ENCODE measurements at regions not wholly inside any gene's neighbourhood (a gene's known extent, or its start where the extent isn't known, plus 50 kb on each side); places are given as distances from the start of the nearest gene placed in this dataset.
"Not testable (repeated sequence)": the region's sequence is repeated elsewhere in the genome, so short reads cannot be mapped to it uniquely, and the experiment has no call there.

GRCh38 chr7:53340220-53340619, 304.8 kb downstream of the POM121L12 start:
- Histone ChIP-seq H3K4me1 (ENCODE audit: control insufficient read depth, insufficient read depth, low read length, poor library complexity, severe bottlenecking) (no peaks in the 10 kb centered on the region), H3K27ac (ENCODE audit: insufficient read depth, low read length, poor library complexity, severe bottlenecking) (no peak overlapping the region), H3K4me3 (ENCODE audit: low read depth, low read length) (no peak overlapping the region), H3K36me3 (ENCODE audit: control insufficient read depth, insufficient read depth, low read length) (no peaks in the 10 kb centered on the region), H3K9me3 (ENCODE audit: control insufficient read depth in 2 of 2, low read length in 2 of 2) (peaks cover 5 to 6% of the 10 kb centered on the region in 2 experiments), H3K27me3 (ENCODE audit: control insufficient read depth, insufficient read depth, low read length) (no peaks in the 10 kb centered on the region)
- Mint-ChIP-seq H3K9me3 (peaks cover 0 to 38% (median 7%) of the 10 kb centered on the region in 7 donors), H3K27ac (no peak overlapping the region), H3K27me3 (no peaks in the 10 kb centered on the region), H3K4me1 (no peaks in the 10 kb centered on the region), H3K36me3 (no peaks in the 10 kb centered on the region), H3K4me3 (no peak overlapping the region)
- ATAC-seq (ENCODE audit: low read depth in 2 of 2) (no peak), DNase-seq (no peak)

GRCh38 chr7:53350241-53350640, 314.8 kb downstream of the POM121L12 start:
- Mint-ChIP-seq H3K4me3 (no peak overlapping the region), H3K4me1 (no peaks in the 10 kb centered on the region), H3K9me3 (peaks cover 0 to 32% (median 2%) of the 10 kb centered on the region in 7 donors), H3K27me3 (no peaks in the 10 kb centered on the region), H3K36me3 (no peaks in the 10 kb centered on the region), H3K27ac (no peak overlapping the region)
- no peak overlapping the region for H3K27ac ChIP-seq (ENCODE audit: insufficient read depth, low read length, poor library complexity, severe bottlenecking)
- H3K27me3 ChIP-seq (ENCODE audit: control insufficient read depth, insufficient read depth, low read length) = no peaks in the 10 kb centered on the region
- H3K4me3 ChIP-seq (ENCODE audit: low read depth, low read length) = no peak overlapping the region
- H3K36me3 ChIP-seq (ENCODE audit: control insufficient read depth, insufficient read depth, low read length) = no peaks in the 10 kb centered on the region
- no peaks in the 10 kb centered on the region for H3K4me1 ChIP-seq (ENCODE audit: control insufficient read depth, insufficient read depth, low read length, poor library complexity, severe bottlenecking)
- H3K9me3 ChIP-seq (ENCODE audit: control insufficient read depth in 2 of 2, low read length in 2 of 2) = peaks cover 3 to 4% of the 10 kb centered on the region in 2 experiments
- DNase-seq = no peak
- ATAC-seq (ENCODE audit: low read depth in 2 of 2) = no peak

- Mint-ChIP-seq H3K4me3 (no peak overlapping the region), H3K27me3 (no peaks in the 10 kb centered on the region), H3K36me3 (no peaks in the 10 kb centered on the region), H3K9me3 (peaks cover 0 to 35% (median 7%) of the 10 kb centered on the region in 7 donors), H3K4me1 (no peaks in the 10 kb centered on the region), H3K27ac (no peak overlapping the region)
- H3K27ac ChIP-seq (ENCODE audit: insufficient read depth, low read length, poor library complexity, severe bottlenecking) = no peak overlapping the region
- no peak for ATAC-seq (ENCODE audit: low read depth in 2 of 2)
- H3K4me1 ChIP-seq (ENCODE audit: control insufficient read depth, insufficient read depth, low read length, poor library complexity, severe bottlenecking) = no peaks in the 10 kb centered on the region
- H3K4me3 ChIP-seq (ENCODE audit: low read depth, low read length) = no peak overlapping the region
- no peaks in the 10 kb centered on the region for H3K27me3 ChIP-seq (ENCODE audit: control insufficient read depth, insufficient read depth, low read length)
- peaks cover 3 to 4% of the 10 kb centered on the region in 2 experiments for H3K9me3 ChIP-seq (ENCODE audit: control insufficient read depth in 2 of 2, low read length in 2 of 2)
- no peaks in the 10 kb centered on the region for H3K36me3 ChIP-seq (ENCODE audit: control insufficient read depth, insufficient read depth, low read length)
- DNase-seq = no peak
Measured at GRCh38 chr7:53351681-53352080, 316.2 kb downstream of the POM121L12 start.

GRCh38 chr7:53358269-53358668, 322.8 kb downstream of the POM121L12 start:
- no peak overlapping the region for H3K4me3 Mint-ChIP-seq
- H3K4me1 Mint-ChIP-seq = no peaks in the 10 kb centered on the region
- H3K27me3 ChIP-seq (ENCODE audit: control insufficient read depth, insufficient read depth, low read length) = no peaks in the 10 kb centered on the region
- no peak overlapping the region for H3K27ac Mint-ChIP-seq
- no peak for DNase-seq
- peaks cover 4 to 19% of the 10 kb centered on the region in 2 experiments for H3K9me3 ChIP-seq (ENCODE audit: control insufficient read depth in 2 of 2, low read length in 2 of 2)
- H3K9me3 Mint-ChIP-seq = peaks cover 0 to 40% (median 12%) of the 10 kb centered on the region in 7 donors
- H3K27ac ChIP-seq (ENCODE audit: insufficient read depth, low read length, poor library complexity, severe bottlenecking) = no peak overlapping the region
- ATAC-seq (ENCODE audit: low read depth in 2 of 2) = no peak
- no peaks in the 10 kb centered on the region for H3K36me3 ChIP-seq (ENCODE audit: control insufficient read depth, insufficient read depth, low read length)
- no peaks in the 10 kb centered on the region for H3K36me3 Mint-ChIP-seq
- H3K27me3 Mint-ChIP-seq = no peaks in the 10 kb centered on the region
- H3K4me3 ChIP-seq (ENCODE audit: low read depth, low read length) = no peak overlapping the region
- H3K4me1 ChIP-seq (ENCODE audit: control insufficient read depth, insufficient read depth, low read length, poor library complexity, severe bottlenecking) = no peaks in the 10 kb centered on the region

GRCh38 chr7:53383131-53383530, 347.7 kb downstream of the POM121L12 start:
- Mint-ChIP-seq H3K9me3 (peaks cover 0 to 40% (median 8%) of the 10 kb centered on the region in 7 donors), H3K36me3 (no peaks in the 10 kb centered on the region), H3K27ac (no peak overlapping the region), H3K4me1 (no peaks in the 10 kb centered on the region), H3K4me3 (no peak overlapping the region), H3K27me3 (no peaks in the 10 kb centered on the region)
- ATAC-seq (ENCODE audit: low read depth in 2 of 2) = no peak
- Histone ChIP-seq H3K4me3 (ENCODE audit: low read depth, low read length) (no peak overlapping the region), H3K36me3 (ENCODE audit: control insufficient read depth, insufficient read depth, low read length) (no peaks in the 10 kb centered on the region), H3K27ac (ENCODE audit: insufficient read depth, low read length, poor library complexity, severe bottlenecking) (no peak overlapping the region), H3K27me3 (ENCODE audit: control insufficient read depth, insufficient read depth, low read length) (no peaks in the 10 kb centered on the region), H3K9me3 (ENCODE audit: control insufficient read depth in 2 of 2, low read length in 2 of 2) (peaks cover 5 to 26% of the 10 kb centered on the region in 2 experiments), H3K4me1 (ENCODE audit: control insufficient read depth, insufficient read depth, low read length, poor library complexity, severe bottlenecking) (no peaks in the 10 kb centered on the region)
- no peak for DNase-seq

- H3K27ac ChIP-seq (ENCODE audit: insufficient read depth, low read length, poor library complexity, severe bottlenecking); H3K27ac Mint-ChIP-seq; H3K27me3 ChIP-seq (ENCODE audit: control insufficient read depth, insufficient read depth, low read length); DNase-seq; H3K36me3 ChIP-seq (ENCODE audit: control insufficient read depth, insufficient read depth, low read length); H3K27me3 Mint-ChIP-seq; H3K4me3 Mint-ChIP-seq; ATAC-seq (ENCODE audit: low read depth in 2 of 2); H3K4me1 ChIP-seq (ENCODE audit: control insufficient read depth, insufficient read depth, low read length, poor library complexity, severe bottlenecking); H3K36me3 Mint-ChIP-seq; H3K4me1 Mint-ChIP-seq; H3K4me3 ChIP-seq (ENCODE audit: low read depth, low read length): not testable (repeated sequence)
- peaks cover 1 to 34% (median 14%) of the 10 kb centered on the region in 7 donors for H3K9me3 Mint-ChIP-seq
- H3K9me3 ChIP-seq (ENCODE audit: control insufficient read depth in 2 of 2, low read length in 2 of 2) = peaks cover 0 to 16% of the 10 kb centered on the region in 2 experiments
Measured at GRCh38 chr7:53385239-53385638, 349.8 kb downstream of the POM121L12 start.

- no peak overlapping the region for H3K4me3 Mint-ChIP-seq
- Histone ChIP-seq H3K36me3 (ENCODE audit: control insufficient read depth, insufficient read depth, low read length) (no peaks in the 10 kb centered on the region), H3K27me3 (ENCODE audit: control insufficient read depth, insufficient read depth, low read length) (no peaks in the 10 kb centered on the region), H3K4me3 (ENCODE audit: low read depth, low read length) (no peak overlapping the region), H3K27ac (ENCODE audit: insufficient read depth, low read length, poor library complexity, severe bottlenecking) (no peak overlapping the region), H3K4me1 (ENCODE audit: control insufficient read depth, insufficient read depth, low read length, poor library complexity, severe bottlenecking) (no peaks in the 10 kb centered on the region), H3K9me3 (ENCODE audit: control insufficient read depth in 2 of 2, low read length in 2 of 2) (peaks cover 0 to 13% of the 10 kb centered on the region in 2 experiments)
- H3K9me3 Mint-ChIP-seq = peaks cover 1 to 38% (median 17%) of the 10 kb centered on the region in 7 donors
- no peaks in the 10 kb centered on the region for H3K27me3 Mint-ChIP-seq
- no peak for DNase-seq
- no peak overlapping the region for H3K27ac Mint-ChIP-seq
- H3K36me3 Mint-ChIP-seq = peaks cover 3% of the 10 kb centered on the region
- no peak for ATAC-seq (ENCODE audit: low read depth in 2 of 2)
- H3K4me1 Mint-ChIP-seq = no peaks in the 10 kb centered on the region
Measured at GRCh38 chr7:53387515-53387914, 352.1 kb downstream of the POM121L12 start.

GRCh38 chr7:53397911-53398310, 362.5 kb downstream of the POM121L12 start:
- H3K4me1 Mint-ChIP-seq = no peaks in the 10 kb centered on the region
- H3K4me3 ChIP-seq (ENCODE audit: low read depth, low read length) = no peak overlapping the region
- no peaks in the 10 kb centered on the region for H3K27me3 Mint-ChIP-seq
- no peaks in the 10 kb centered on the region for H3K36me3 ChIP-seq (ENCODE audit: control insufficient read depth, insufficient read depth, low read length)
- DNase-seq (no peak), ATAC-seq (ENCODE audit: low read depth in 2 of 2) (no peak)
- no peak overlapping the region for H3K27ac Mint-ChIP-seq
- H3K4me3 Mint-ChIP-seq = no peak overlapping the region
- peaks cover 4 to 25% (median 9%) of the 10 kb centered on the region in 7 donors for H3K9me3 Mint-ChIP-seq
- H3K27ac ChIP-seq (ENCODE audit: insufficient read depth, low read length, poor library complexity, severe bottlenecking) = no peak overlapping the region
- peaks cover 0 to 2% of the 10 kb centered on the region in 2 experiments for H3K9me3 ChIP-seq (ENCODE audit: control insufficient read depth in 2 of 2, low read length in 2 of 2)
- H3K27me3 ChIP-seq (ENCODE audit: control insufficient read depth, insufficient read depth, low read length) = no peaks in the 10 kb centered on the region
- H3K4me1 ChIP-seq (ENCODE audit: control insufficient read depth, insufficient read depth, low read length, poor library complexity, severe bottlenecking) = no peaks in the 10 kb centered on the region
- no peaks in the 10 kb centered on the region for H3K36me3 Mint-ChIP-seq
